ENCODE measurements at regions not wholly inside any gene's neighbourhood (a gene's known extent, or its start where the extent isn't known, plus 50 kb on each side); places are given as distances from the start of the nearest gene placed in this dataset.

- DNase-seq (ENCODE audit: insufficient read length, low spot score) (no peak), FAIRE-seq (no peak)
These were observed 60.7 kb downstream of the TET3 start for GRCh38 chr2:74045454-74045853.

GRCh38 chr2:74046441-74046840, 61.7 kb downstream of the TET3 start:
- FAIRE-seq (no peak), DNase-seq (ENCODE audit: insufficient read length, low spot score) (no peak)
- TF ChIP-seq POLR2AphosphoS5 (IDR thresholded peaks at IDR 0.05; ENCODE audit: low read depth, low read length) (no peak), PAX5 (IDR thresholded peaks at IDR 0.05; ENCODE audit: insufficient read depth, low read length, severe bottlenecking) (no peak), POU2F2 (IDR thresholded peaks at IDR 0.05; ENCODE audit: low read depth, low read length) (no peak), TAF1 (IDR thresholded peaks at IDR 0.05; ENCODE audit: low read depth, low read length) (no peak), SPI1 (IDR thresholded peaks at IDR 0.05; ENCODE audit: low read depth, low read length) (no peak), POLR2A (IDR thresholded peaks at IDR 0.05; ENCODE audit: low read depth, low read length) (no peak)

More at GRCh38 chr2:74045454-74045853, 60.7 kb downstream of the TET3 start:
- TF ChIP-seq POU2F2 (IDR thresholded peaks at IDR 0.05; ENCODE audit: low read depth, low read length) (no peak), POLR2A (IDR thresholded peaks at IDR 0.05; ENCODE audit: low read depth, low read length) (no peak), PAX5 (IDR thresholded peaks at IDR 0.05; ENCODE audit: insufficient read depth, low read length, severe bottlenecking) (no peak), TAF1 (IDR thresholded peaks at IDR 0.05; ENCODE audit: low read depth, low read length) (no peak), SPI1 (IDR thresholded peaks at IDR 0.05; ENCODE audit: low read depth, low read length) (no peak), POLR2AphosphoS5 (IDR thresholded peaks at IDR 0.05; ENCODE audit: low read depth, low read length) (no peak)

- FAIRE-seq, result no peak
- no peak for DNase-seq (ENCODE audit: insufficient read length, low spot score)
- no peak for TF ChIP-seq TAF1 (IDR thresholded peaks at IDR 0.05; ENCODE audit: low read depth, low read length)
- TF ChIP-seq POU2F2 (IDR thresholded peaks at IDR 0.05; ENCODE audit: low read depth, low read length), result no peak
- TF ChIP-seq PAX5 (IDR thresholded peaks at IDR 0.05; ENCODE audit: insufficient read depth, low read length, severe bottlenecking), result no peak
- no peak for TF ChIP-seq POLR2AphosphoS5 (IDR thresholded peaks at IDR 0.05; ENCODE audit: low read depth, low read length)
- no peak for TF ChIP-seq SPI1 (IDR thresholded peaks at IDR 0.05; ENCODE audit: low read depth, low read length)
- TF ChIP-seq POLR2A (IDR thresholded peaks at IDR 0.05; ENCODE audit: low read depth, low read length), result no peak
These were observed 62.4 kb downstream of the TET3 start for GRCh38 chr2:74047152-74047551.

DNA sequence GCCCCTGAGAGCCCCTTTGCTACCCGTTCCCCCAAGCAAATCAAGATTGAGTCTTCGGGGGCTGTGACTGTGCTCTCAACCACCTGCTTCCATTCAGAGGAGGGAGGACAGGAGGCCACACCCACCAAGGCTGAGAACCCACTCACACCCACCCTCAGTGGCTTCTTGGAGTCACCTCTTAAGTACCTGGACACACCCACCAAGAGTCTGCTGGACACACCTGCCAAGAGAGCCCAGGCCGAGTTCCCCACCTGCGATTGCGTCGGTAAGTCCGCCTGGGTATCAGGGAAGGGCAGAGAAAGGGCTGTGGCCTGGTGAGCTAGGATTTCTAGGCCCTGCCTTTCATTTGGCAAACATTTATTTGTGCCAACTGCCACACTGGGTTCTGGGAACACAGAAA, 63.4 kb downstream of the TET3 start:
- FAIRE-seq, result no peak
- TF ChIP-seq POLR2AphosphoS5 (IDR thresholded peaks at IDR 0.05; ENCODE audit: low read depth, low read length) (no peak), SPI1 (IDR thresholded peaks at IDR 0.05; ENCODE audit: low read depth, low read length) (no peak), PAX5 (IDR thresholded peaks at IDR 0.05; ENCODE audit: insufficient read depth, low read length, severe bottlenecking) (no peak), POU2F2 (IDR thresholded peaks at IDR 0.05; ENCODE audit: low read depth, low read length) (no peak), TAF1 (IDR thresholded peaks at IDR 0.05; ENCODE audit: low read depth, low read length) (no peak), POLR2A (IDR thresholded peaks at IDR 0.05; ENCODE audit: low read depth, low read length) (no peak)
- DNase-seq (ENCODE audit: insufficient read length, low spot score), result no peak

GRCh38 chr2:74048843-74049519, 64.3 kb downstream of the TET3 start:
- TF ChIP-seq POLR2AphosphoS5 (IDR thresholded peaks at IDR 0.05; ENCODE audit: low read depth, low read length) (no peak), POU2F2 (IDR thresholded peaks at IDR 0.05; ENCODE audit: low read depth, low read length) (no peak), TAF1 (IDR thresholded peaks at IDR 0.05; ENCODE audit: low read depth, low read length) (no peak), PAX5 (IDR thresholded peaks at IDR 0.05; ENCODE audit: insufficient read depth, low read length, severe bottlenecking) (no peak), POLR2A (IDR thresholded peaks at IDR 0.05; ENCODE audit: low read depth, low read length) (no peak), SPI1 (IDR thresholded peaks at IDR 0.05; ENCODE audit: low read depth, low read length) (no peak)
- FAIRE-seq, result no peak
- no peak for DNase-seq (ENCODE audit: insufficient read length, low spot score)

DNA sequence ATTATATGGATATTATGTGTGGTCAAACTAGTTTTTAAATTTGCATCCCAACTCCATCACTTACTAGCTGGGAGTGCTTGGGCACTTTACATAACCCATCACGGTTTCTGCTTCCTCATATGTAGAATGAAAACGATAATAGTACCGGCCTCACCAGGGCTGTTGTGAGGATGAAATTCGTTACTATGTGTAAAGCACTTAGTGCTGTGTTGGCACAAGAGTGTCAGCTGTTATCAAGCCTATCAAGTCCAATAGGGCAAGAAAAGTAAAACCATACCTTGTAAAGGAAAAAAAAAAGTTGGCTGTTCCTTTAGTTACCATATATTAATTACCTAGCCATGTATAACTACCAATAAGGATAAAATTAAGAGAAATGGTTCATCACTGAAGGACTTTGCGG, 65.4 kb downstream of the TET3 start:
- FAIRE-seq (no peak), DNase-seq (ENCODE audit: insufficient read length, low spot score) (no peak)
- TF ChIP-seq POU2F2 (IDR thresholded peaks at IDR 0.05; ENCODE audit: low read depth, low read length) (no peak), SPI1 (IDR thresholded peaks at IDR 0.05; ENCODE audit: low read depth, low read length) (no peak), PAX5 (IDR thresholded peaks at IDR 0.05; ENCODE audit: insufficient read depth, low read length, severe bottlenecking) (no peak), POLR2A (IDR thresholded peaks at IDR 0.05; ENCODE audit: low read depth, low read length) (no peak), TAF1 (IDR thresholded peaks at IDR 0.05; ENCODE audit: low read depth, low read length) (no peak), POLR2AphosphoS5 (IDR thresholded peaks at IDR 0.05; ENCODE audit: low read depth, low read length) (no peak)

DNA sequence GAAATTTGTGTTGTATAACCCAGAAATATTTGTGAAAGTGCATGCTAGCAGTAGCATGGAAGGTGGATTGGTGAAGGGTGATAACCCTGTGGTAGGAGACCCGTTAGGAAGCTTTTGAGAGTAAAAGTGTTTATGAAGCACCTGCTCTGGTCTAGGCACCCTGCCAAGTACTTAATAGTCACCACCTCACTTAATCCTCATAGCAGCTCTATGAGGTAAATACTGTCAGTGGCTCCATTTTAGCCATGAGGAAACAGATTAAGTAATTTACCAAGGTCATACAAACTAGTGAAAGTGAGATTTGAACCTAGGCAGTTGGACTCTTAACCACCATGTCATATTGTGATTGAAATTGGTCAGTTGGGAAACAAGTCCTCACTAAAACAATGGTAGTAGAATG, 66.8 kb downstream of the TET3 start:
- no peak for TF ChIP-seq POU2F2 (IDR thresholded peaks at IDR 0.05; ENCODE audit: low read depth, low read length)
- TF ChIP-seq SPI1 (IDR thresholded peaks at IDR 0.05; ENCODE audit: low read depth, low read length), result no peak
- no peak for TF ChIP-seq TAF1 (IDR thresholded peaks at IDR 0.05; ENCODE audit: low read depth, low read length)
- no peak for TF ChIP-seq POLR2AphosphoS5 (IDR thresholded peaks at IDR 0.05; ENCODE audit: low read depth, low read length)
- TF ChIP-seq PAX5 (IDR thresholded peaks at IDR 0.05; ENCODE audit: insufficient read depth, low read length, severe bottlenecking), result no peak
- TF ChIP-seq POLR2A (IDR thresholded peaks at IDR 0.05; ENCODE audit: low read depth, low read length), result no peak
- no peak for FAIRE-seq
- DNase-seq (ENCODE audit: insufficient read length, low spot score), result no peak

DNA sequence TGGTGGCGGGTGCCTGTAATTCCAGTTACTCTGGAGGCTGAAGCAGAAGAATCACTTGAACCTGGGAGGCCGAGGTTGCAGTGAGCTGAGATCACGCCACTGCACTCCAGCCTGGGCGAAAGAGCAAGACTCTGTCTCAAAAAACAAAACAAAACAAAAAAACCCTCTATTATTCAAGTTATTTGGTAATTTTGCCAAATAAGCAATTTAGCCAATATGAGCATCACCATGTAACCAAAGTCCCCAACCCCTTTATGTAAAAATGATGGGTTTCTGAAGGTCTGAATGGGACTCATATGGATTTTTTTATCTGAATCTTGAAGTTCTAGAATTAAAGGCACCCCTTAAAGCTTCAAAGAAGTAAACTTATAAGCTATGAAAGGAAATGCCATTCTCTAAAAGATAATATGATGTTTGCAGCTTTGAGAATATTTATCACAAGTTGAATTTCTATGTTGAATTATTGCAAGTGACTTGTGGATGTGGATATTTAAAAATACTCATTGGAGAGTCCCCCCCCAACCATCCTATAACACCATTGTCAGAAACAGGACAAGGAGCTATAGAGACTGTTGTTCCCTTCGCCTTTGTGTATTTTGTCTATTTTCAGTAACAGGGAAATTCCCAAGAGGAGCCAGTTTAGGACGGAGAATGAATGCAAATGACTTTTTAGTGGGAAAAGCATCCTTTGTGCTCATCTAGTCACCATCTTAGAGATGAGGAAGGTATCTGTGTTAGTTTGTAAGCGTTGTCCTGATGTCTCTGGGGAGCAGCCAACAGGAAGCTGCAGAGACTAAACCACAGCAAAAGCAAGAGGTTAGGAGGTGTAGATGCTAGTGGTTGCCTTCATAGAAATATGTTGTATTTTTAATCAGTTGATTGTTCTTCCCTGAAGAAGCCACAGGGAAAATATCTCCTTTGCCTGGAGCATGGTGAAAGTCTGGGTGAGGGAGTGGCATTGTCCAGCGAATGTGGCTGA, 68.3 kb downstream of the TET3 start:
- TF ChIP-seq POLR2AphosphoS5 (IDR thresholded peaks at IDR 0.05; ENCODE audit: low read depth, low read length), result no peak
- TF ChIP-seq POLR2A (IDR thresholded peaks at IDR 0.05; ENCODE audit: low read depth, low read length), result no peak
- no peak for TF ChIP-seq TAF1 (IDR thresholded peaks at IDR 0.05; ENCODE audit: low read depth, low read length)
- TF ChIP-seq PAX5 (IDR thresholded peaks at IDR 0.05; ENCODE audit: insufficient read depth, low read length, severe bottlenecking), result no peak
- no peak for FAIRE-seq
- DNase-seq (ENCODE audit: insufficient read length, low spot score), result no peak
